ENCODE measurements at regions not wholly inside any gene's neighbourhood (a gene's known extent, or its start where the extent isn't known, plus 50 kb on each side); places are given as distances from the start of the nearest gene placed in this dataset.

- Histone ChIP-seq H3K9me3 (ENCODE audit: low read length) (no peaks in the 10 kb centered on the region), H3K9ac (ENCODE audit: low read length) (no peak overlapping the region), H3F3A (ENCODE audit: insufficient read depth, low read length) (no peaks in the 10 kb centered on the region), H3K9me2 (ENCODE audit: low read depth, low read length) (no peaks in the 10 kb centered on the region), H3K27ac (ENCODE audit: low read depth, low read length, poor library complexity, severe bottlenecking) (no peak overlapping the region), H3K4me3 (ENCODE audit: low read depth, low read length, poor library complexity, severe bottlenecking) (no peak overlapping the region), H3K27me3 (ENCODE audit: insufficient read depth, low read length) (no peaks in the 10 kb centered on the region), H3K4me1 (ENCODE audit: insufficient read depth, low read length, severe bottlenecking) (no peaks in the 10 kb centered on the region), H3K36me3 (ENCODE audit: insufficient read depth, low read length) (no peaks in the 10 kb centered on the region), H3K4me2 (ENCODE audit: low read length) (no peak overlapping the region), H3K79me2 (ENCODE audit: insufficient read depth, low read length) (no peaks in the 10 kb centered on the region), H4K20me1 (ENCODE audit: insufficient read depth, low read length) (no peaks in the 10 kb centered on the region), H2AFZ (ENCODE audit: low read length) (no peak overlapping the region)
- TF ChIP-seq CTCF (IDR thresholded peaks at IDR 0.05; ENCODE audit: low read length) = no peak
- TF ChIP-seq EZH2 (IDR thresholded peaks at IDR 0.05; ENCODE audit: borderline replicate concordance, low read length) = no peak
These were observed 115.9 kb upstream of the ARHGAP28 start for GRCh38 chr18:6613581-6613980.

- H4K20me1 ChIP-seq (ENCODE audit: insufficient read depth, low read length) = no peaks in the 10 kb centered on the region
- TF ChIP-seq CTCF (IDR thresholded peaks at IDR 0.05; ENCODE audit: low read length) (no peak), EZH2 (IDR thresholded peaks at IDR 0.05; ENCODE audit: borderline replicate concordance, low read length) (no peak)
- no peaks in the 10 kb centered on the region for H3K9me2 ChIP-seq (ENCODE audit: low read depth, low read length)
- no peak overlapping the region for H3K4me3 ChIP-seq (ENCODE audit: low read depth, low read length, poor library complexity, severe bottlenecking)
- H3K27ac ChIP-seq (ENCODE audit: low read depth, low read length, poor library complexity, severe bottlenecking) = no peak overlapping the region
- no peaks in the 10 kb centered on the region for H3K36me3 ChIP-seq (ENCODE audit: insufficient read depth, low read length)
- H3K79me2 ChIP-seq (ENCODE audit: insufficient read depth, low read length) = no peaks in the 10 kb centered on the region
- H2AFZ ChIP-seq (ENCODE audit: low read length) = no peak overlapping the region
- H3K27me3 ChIP-seq (ENCODE audit: insufficient read depth, low read length) = no peaks in the 10 kb centered on the region
- H3K9ac ChIP-seq (ENCODE audit: low read length) = no peak overlapping the region
- no peaks in the 10 kb centered on the region for H3K9me3 ChIP-seq (ENCODE audit: low read length)
- H3K4me2 ChIP-seq (ENCODE audit: low read length) = no peak overlapping the region
- H3K4me1 ChIP-seq (ENCODE audit: insufficient read depth, low read length, severe bottlenecking) = no peaks in the 10 kb centered on the region
- H3F3A ChIP-seq (ENCODE audit: insufficient read depth, low read length) = no peaks in the 10 kb centered on the region
These were observed 114.6 kb upstream of the ARHGAP28 start for GRCh38 chr18:6614952-6615351.

- no peaks in the 10 kb centered on the region for H3K9me2 ChIP-seq (ENCODE audit: low read depth, low read length)
- no peaks in the 10 kb centered on the region for H4K20me1 ChIP-seq (ENCODE audit: insufficient read depth, low read length)
- no peak overlapping the region for H3K4me2 ChIP-seq (ENCODE audit: low read length)
- H3K27ac ChIP-seq (ENCODE audit: low read depth, low read length, poor library complexity, severe bottlenecking) = no peak overlapping the region
- no peaks in the 10 kb centered on the region for H3K9me3 ChIP-seq (ENCODE audit: low read length)
- no peak overlapping the region for H3K4me3 ChIP-seq (ENCODE audit: low read depth, low read length, poor library complexity, severe bottlenecking)
- no peaks in the 10 kb centered on the region for H3K36me3 ChIP-seq (ENCODE audit: insufficient read depth, low read length)
- H3K4me1 ChIP-seq (ENCODE audit: insufficient read depth, low read length, severe bottlenecking) = no peaks in the 10 kb centered on the region
- H3K9ac ChIP-seq (ENCODE audit: low read length) = no peak overlapping the region
- no peak for TF ChIP-seq EZH2 (IDR thresholded peaks at IDR 0.05; ENCODE audit: borderline replicate concordance, low read length)
- TF ChIP-seq CTCF (IDR thresholded peaks at IDR 0.05; ENCODE audit: low read length) = no peak
- H3K27me3 ChIP-seq (ENCODE audit: insufficient read depth, low read length) = no peaks in the 10 kb centered on the region
- H3K79me2 ChIP-seq (ENCODE audit: insufficient read depth, low read length) = no peaks in the 10 kb centered on the region
- no peak overlapping the region for H2AFZ ChIP-seq (ENCODE audit: low read length)
- H3F3A ChIP-seq (ENCODE audit: insufficient read depth, low read length) = no peaks in the 10 kb centered on the region
These were observed 112.5 kb upstream of the ARHGAP28 start for GRCh38 chr18:6616981-6617380.

All from OCI-LY1 (cell line).